NT2/D1 (cell line): ENCODE measurements at regions not wholly inside any gene's neighbourhood (a gene's known extent, or its start where the extent isn't known, plus 50 kb on each side); places are given as distances from the start of the nearest gene placed in this dataset.

Source experiments
- SUZ12 ChIP-seq: IDR thresholded peaks from 2 replicates; pipeline ENCODE4 v1.6.1; 2011; ENCODE audit not compliant: insufficient read length, insufficient read depth; ENCODE audit errors: extremely low read depth
- YY1 ChIP-seq: IDR thresholded peaks from 2 replicates; pipeline ENCODE4 v1.6.1; 2011; ENCODE audit not compliant: insufficient read length, insufficient read depth
- ZNF274 ChIP-seq: IDR thresholded peaks from 2 replicates; pipeline ENCODE4 v1.6.1; 2011; ENCODE audit warnings: mild to moderate bottlenecking, low read depth, low read length

DNA sequence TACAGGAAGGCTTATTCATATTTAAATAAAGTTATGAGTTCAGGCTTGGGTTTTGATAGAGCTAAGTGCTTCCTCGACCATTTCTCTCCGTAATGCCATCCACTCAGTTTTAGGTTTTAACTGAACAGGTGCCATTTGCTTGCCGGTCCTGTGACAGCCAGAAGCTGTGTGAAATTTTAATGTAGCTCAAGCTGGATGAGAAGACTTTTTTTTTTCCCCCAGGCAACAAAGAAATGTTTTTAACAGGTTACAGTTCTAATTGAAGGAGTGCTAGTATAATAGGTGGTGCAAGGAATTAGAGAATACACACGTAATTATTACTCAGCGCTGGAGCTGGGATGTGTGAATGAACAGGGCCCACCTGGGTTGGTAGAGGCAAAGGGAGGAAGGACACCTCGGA lies 502.3 kb downstream of the AACS start:
- TF ChIP-seq YY1 (no peak), ZNF274 (no peak), SUZ12 (no peak)
